ENCODE measurements at regions not wholly inside any gene's neighbourhood (a gene's known extent, or its start where the extent isn't known, plus 50 kb on each side); places are given as distances from the start of the nearest gene placed in this dataset.

DNA sequence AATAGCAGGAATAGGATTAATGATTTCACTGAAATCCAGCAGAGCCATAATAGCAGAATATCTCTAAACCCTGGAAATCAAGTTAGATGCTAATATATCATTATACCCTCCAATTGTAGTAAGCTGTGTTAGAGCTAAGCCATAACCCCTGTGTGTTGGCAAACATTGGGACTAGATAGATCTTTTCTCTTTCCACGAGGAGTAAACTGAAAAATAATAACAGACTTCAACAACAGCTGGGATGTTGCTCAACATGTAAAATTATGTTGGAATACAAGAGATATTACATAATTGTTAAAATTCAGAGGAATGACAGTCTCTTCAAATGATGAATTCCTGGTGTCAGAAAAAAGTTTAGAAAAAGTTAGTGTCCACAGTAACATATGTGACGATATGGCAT is 383.8 kb downstream of the SNAPC1 start:
- no peaks in the 10 kb centered on the region for H3K36me3 ChIP-seq
- TF ChIP-seq CTCF (IDR thresholded peaks at IDR 0.05) = no peak
- peaks cover 0 to 2% of the 10 kb centered on the region in 2 donors for H3K9me3 ChIP-seq
- H3K27ac ChIP-seq = no peak overlapping the region
- H3K4me3 ChIP-seq = no peak overlapping the region
- H3K27me3 ChIP-seq = no peaks in the 10 kb centered on the region
- no peak for DNase-seq (ENCODE audit: low spot score in 2 of 2)
- intact Hi-C loops (cut with DNase I) = no loop called here
- no peaks in the 10 kb centered on the region for H3K4me1 ChIP-seq

DNA sequence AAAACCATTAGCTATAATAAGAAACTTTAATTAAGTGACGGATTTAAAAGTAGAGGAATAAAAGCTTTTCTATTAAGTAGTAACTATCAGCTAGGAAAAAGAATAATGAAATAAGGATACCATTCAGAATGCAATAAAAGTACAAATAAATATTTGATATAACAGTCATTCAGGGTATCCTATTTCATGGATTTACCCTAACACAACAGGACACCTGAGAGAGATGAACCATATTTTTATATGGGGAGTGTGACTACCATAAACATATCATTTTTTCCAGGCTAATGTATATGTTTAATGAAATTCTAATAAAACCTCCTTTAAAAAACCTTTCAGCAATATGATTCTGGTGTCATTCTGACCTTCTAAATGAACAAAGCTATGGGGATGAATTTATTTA is 393.8 kb downstream of the SNAPC1 start:
- H3K4me3 ChIP-seq = no peak overlapping the region

GRCh38 chr14:62158779-62159178 is 396.6 kb downstream of the SNAPC1 start:
- DNase-seq (ENCODE audit: low spot score in 2 of 2) = no peak
- no peaks in the 10 kb centered on the region for H3K27me3 ChIP-seq
- H3K27ac ChIP-seq = no peak overlapping the region
- intact Hi-C loops (cut with DNase I) = no loop called here
- no peak for TF ChIP-seq CTCF (IDR thresholded peaks at IDR 0.05)
- no peak overlapping the region for H3K4me3 ChIP-seq
- no peaks in the 10 kb centered on the region for H3K4me1 ChIP-seq
- no peaks in the 10 kb centered on the region for H3K9me3 ChIP-seq
- H3K36me3 ChIP-seq = no peaks in the 10 kb centered on the region

More for the DNA sequence above, 393.8 kb downstream of the SNAPC1 start:
- Histone ChIP-seq H3K9me3 (no peaks in the 10 kb centered on the region), H3K36me3 (no peaks in the 10 kb centered on the region), H3K27me3 (no peaks in the 10 kb centered on the region), H3K4me1 (no peaks in the 10 kb centered on the region), H3K27ac (no peak overlapping the region)
- intact Hi-C loops (cut with DNase I) = no loop called here
- TF ChIP-seq CTCF (IDR thresholded peaks at IDR 0.05) = no peak
- DNase-seq (ENCODE audit: low spot score in 2 of 2) = no peak

GRCh38 chr14:62159314-62159713 is 397.1 kb downstream of the SNAPC1 start:
- no peaks in the 10 kb centered on the region for H3K4me1 ChIP-seq
- H3K27me3 ChIP-seq = no peaks in the 10 kb centered on the region
- intact Hi-C loops (cut with DNase I) = no loop called here

DNA sequence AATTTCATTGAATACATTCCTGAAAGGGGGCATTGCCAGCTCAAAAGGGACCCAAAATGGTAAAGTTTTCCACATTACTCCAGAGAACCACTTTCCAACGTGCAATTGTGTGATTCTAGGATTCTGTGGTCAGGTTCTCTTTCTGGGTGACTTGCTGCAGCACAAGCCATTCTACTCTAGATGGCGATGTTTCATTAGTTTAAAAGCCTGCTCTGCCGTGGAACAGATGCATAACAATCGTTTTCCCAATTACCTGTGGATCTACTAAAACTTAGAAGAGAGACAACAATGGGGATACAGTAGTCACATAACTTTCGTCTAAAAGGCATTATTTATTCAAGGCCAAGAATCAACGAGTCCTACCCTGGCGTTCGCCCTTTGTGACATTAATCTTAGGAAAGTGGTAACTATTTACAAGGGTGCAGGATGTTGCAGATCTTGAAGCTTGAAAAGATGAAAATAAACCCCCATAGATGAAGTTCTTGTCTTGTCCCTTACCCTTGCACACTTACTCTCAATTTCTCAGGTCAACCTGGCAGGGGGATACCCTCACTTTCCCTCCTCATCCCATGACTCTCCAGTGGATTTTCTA is 400.9 kb downstream of the SNAPC1 start:
- Histone ChIP-seq H3K27me3 (no peaks in the 10 kb centered on the region), H3K4me3 (no peak overlapping the region), H3K9me3 (no peaks in the 10 kb centered on the region), H3K27ac (no peak overlapping the region), H3K36me3 (no peaks in the 10 kb centered on the region), H3K4me1 (no peaks in the 10 kb centered on the region)
- intact Hi-C loops (cut with DNase I) = loop anchor here (10.0 kb wide), 1 partner anchor 1112 kb away; no protein-coding TSS in a partner anchor
- no peak for DNase-seq (ENCODE audit: low spot score in 2 of 2)
- TF ChIP-seq CTCF (IDR thresholded peaks at IDR 0.05) = peak in 2 of 3 experiments; percentile 28 to 54

More at GRCh38 chr14:62159314-62159713, 397.1 kb downstream of the SNAPC1 start:
- H3K9me3 ChIP-seq = no peaks in the 10 kb centered on the region
- no peaks in the 10 kb centered on the region for H3K36me3 ChIP-seq
- DNase-seq (ENCODE audit: low spot score in 2 of 2) = no peak
- TF ChIP-seq CTCF (IDR thresholded peaks at IDR 0.05) = no peak
- H3K27ac ChIP-seq = no peak overlapping the region
- H3K4me3 ChIP-seq = no peak overlapping the region
